ENCODE measurements at regions not wholly inside any gene's neighbourhood (a gene's known extent, or its start where the extent isn't known, plus 50 kb on each side); places are given as distances from the start of the nearest gene placed in this dataset.
"Not testable (repeated sequence)": the region's sequence is repeated elsewhere in the genome, so short reads cannot be mapped to it uniquely, and the experiment has no call there.

GRCh38 chr3:198147993-198148392 lies 188.0 kb downstream of the LMLN start:
- DNase-seq (ENCODE audit: low spot score) = not testable (repeated sequence)

GRCh38 chr3:198149904-198150303 lies 189.9 kb downstream of the LMLN start:
- DNase-seq (ENCODE audit: low spot score) = not testable (repeated sequence)

- not testable (repeated sequence) for DNase-seq (ENCODE audit: low spot score)
These were observed 191.8 kb downstream of the LMLN start for GRCh38 chr3:198151867-198152266.

GRCh38 chr3:198155771-198156170 lies 195.8 kb downstream of the LMLN start:
- not testable (repeated sequence) for DNase-seq (ENCODE audit: low spot score)

GRCh38 chr3:198157231-198157868 lies 197.3 kb downstream of the LMLN start:
- not testable (repeated sequence) for DNase-seq (ENCODE audit: low spot score)

- not testable (repeated sequence) for DNase-seq (ENCODE audit: low spot score)
These were observed 198.0 kb downstream of the LMLN start for GRCh38 chr3:198158007-198158406.

- peak; percentile 32 for DNase-seq (ENCODE audit: low spot score)
These were observed 207.5 kb downstream of the LMLN start for GRCh38 chr3:198167339-198168039.

- DNase-seq (ENCODE audit: low spot score) = not testable (repeated sequence)
These were observed 210.8 kb downstream of the LMLN start for GRCh38 chr3:198170781-198171180.

GRCh38 chr3:198173080-198173479 lies 213.1 kb downstream of the LMLN start:
- DNase-seq (ENCODE audit: low spot score) = not testable (repeated sequence)

- DNase-seq (ENCODE audit: low spot score) = not testable (repeated sequence)
These were observed 214.0 kb downstream of the LMLN start for GRCh38 chr3:198173929-198174574.
